Natural killer cell (primary cell): ENCODE measurements at regions not wholly inside any gene's neighbourhood (a gene's known extent, or its start where the extent isn't known, plus 50 kb on each side); places are given as distances from the start of the nearest gene placed in this dataset.

Experiments used
- ATAC-seq, 3 donors: fragments of 150-1000 bp in 2 of 3; fragments of 200-7000 bp in 1 of 3; cut with Tn5 transposase; 1 replicate in 1 of 3; 2 replicates in 2 of 3; pipeline ENCODE4 v1.10.0; 2021; ENCODE audit warnings: mild to moderate bottlenecking in 2 of 3, moderate library complexity in 2 of 3
- DNase-seq, 2 donors: peaks; one replicate each; pipeline versions ENCODE4 v3.0.0 to v3.0.0-alpha.2; 2013 to 2021; ENCODE audit warnings: mixed read lengths in 1 of 2
- H3K27ac ChIP-seq: one replicate; pipeline ENCODE4 v1.5.1; 2013; ENCODE audit warnings: mild to moderate bottlenecking, low read length
- H3K27me3 ChIP-seq: one replicate; pipeline ENCODE4 v1.6.1; 2013; ENCODE audit warnings: low read length; ENCODE audit not compliant: control insufficient read depth, insufficient read depth
- H3K36me3 ChIP-seq: one replicate; pipeline ENCODE4 v1.6.1; 2013; ENCODE audit warnings: low read length; ENCODE audit not compliant: control insufficient read depth, insufficient read depth
- H3K4me1 ChIP-seq: one replicate; pipeline ENCODE4 v1.6.1; 2013; ENCODE audit warnings: low read length; ENCODE audit not compliant: control insufficient read depth, insufficient read depth
- H3K4me3 ChIP-seq: one replicate; pipeline ENCODE4 v1.5.1; 2013; ENCODE audit warnings: low read length
- H3K9me3 ChIP-seq: one replicate; pipeline ENCODE4 v1.6.1; 2013; ENCODE audit warnings: low read length; ENCODE audit not compliant: control insufficient read depth, insufficient read depth
- H3K27ac Mint-ChIP-seq, 2 donors: one replicate each; pipeline ENCODE4 v1.8.0; 2022; ENCODE audit warnings: mild to moderate bottlenecking in 2 of 2, mixed read lengths in 2 of 2, moderate library complexity in 1 of 2
- H3K27me3 Mint-ChIP-seq, 2 donors: one replicate each; pipeline ENCODE4 v1.8.0; 2022; ENCODE audit warnings: low read depth in 2 of 2, mixed read lengths in 2 of 2
- H3K36me3 Mint-ChIP-seq: one replicate; pipeline ENCODE4 v1.8.0; 2022; ENCODE audit warnings: mixed read lengths
- H3K4me1 Mint-ChIP-seq, 2 donors: one replicate each; pipeline ENCODE4 v1.8.0; 2022; ENCODE audit warnings: mixed read lengths in 2 of 2
- H3K4me3 Mint-ChIP-seq: one replicate; pipeline ENCODE4 v1.8.0; 2022; ENCODE audit warnings: mild to moderate bottlenecking, moderate library complexity, mixed read lengths
- H3K9me3 Mint-ChIP-seq, 2 donors: one replicate each; pipeline ENCODE4 v1.8.0; 2022; ENCODE audit warnings: mixed read lengths in 2 of 2
- WGBS: methylation state at CpG from one replicate; pipeline ENCODE4 v1.1.7; 2013; ENCODE audit warnings: missing lambda C conversion rate; ENCODE audit not compliant: insufficient coverage; 5-methylcytosine and 5-hydroxymethylcytosine counted together
- intact Hi-C: fragments of 100-400 bp; cut with micrococcal nuclease; formaldehyde crosslinking; loops from one replicate; pipeline ENCODE4 v1.14.2; 2022
- TF ChIP-seq, protein P1 (sequence below): fragments of 200-600 bp; IDR thresholded peaks from one replicate; pipeline ENCODE4 v1.8.0; 2022; ENCODE audit warnings: antibody characterized with exemption

GRCh38 chr2:38433607-38433975 lies 56.5 kb upstream of the ATL2 start:
- Mint-ChIP-seq H3K9me3 (no peaks in the 10 kb centered on the region), H3K36me3 (no peaks in the 10 kb centered on the region), H3K27me3 (peaks cover 22 to 23% of the 10 kb centered on the region in 2 donors), H3K27ac (no peak overlapping the region), H3K4me3 (no peak overlapping the region), H3K4me1 (no peaks in the 10 kb centered on the region)
- TF ChIP-seq, protein P1, sequence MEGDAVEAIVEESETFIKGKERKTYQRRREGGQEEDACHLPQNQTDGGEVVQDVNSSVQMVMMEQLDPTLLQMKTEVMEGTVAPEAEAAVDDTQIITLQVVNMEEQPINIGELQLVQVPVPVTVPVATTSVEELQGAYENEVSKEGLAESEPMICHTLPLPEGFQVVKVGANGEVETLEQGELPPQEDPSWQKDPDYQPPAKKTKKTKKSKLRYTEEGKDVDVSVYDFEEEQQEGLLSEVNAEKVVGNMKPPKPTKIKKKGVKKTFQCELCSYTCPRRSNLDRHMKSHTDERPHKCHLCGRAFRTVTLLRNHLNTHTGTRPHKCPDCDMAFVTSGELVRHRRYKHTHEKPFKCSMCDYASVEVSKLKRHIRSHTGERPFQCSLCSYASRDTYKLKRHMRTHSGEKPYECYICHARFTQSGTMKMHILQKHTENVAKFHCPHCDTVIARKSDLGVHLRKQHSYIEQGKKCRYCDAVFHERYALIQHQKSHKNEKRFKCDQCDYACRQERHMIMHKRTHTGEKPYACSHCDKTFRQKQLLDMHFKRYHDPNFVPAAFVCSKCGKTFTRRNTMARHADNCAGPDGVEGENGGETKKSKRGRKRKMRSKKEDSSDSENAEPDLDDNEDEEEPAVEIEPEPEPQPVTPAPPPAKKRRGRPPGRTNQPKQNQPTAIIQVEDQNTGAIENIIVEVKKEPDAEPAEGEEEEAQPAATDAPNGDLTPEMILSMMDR = no peak
- WGBS = 85% methylated on average over 1 of the region's 1 CpG
- Histone ChIP-seq H3K27me3 (no peaks in the 10 kb centered on the region), H3K4me1 (no peaks in the 10 kb centered on the region), H3K4me3 (no peak overlapping the region), H3K36me3 (no peaks in the 10 kb centered on the region), H3K27ac (no peak overlapping the region), H3K9me3 (no peaks in the 10 kb centered on the region)
- DNase-seq (no peak), ATAC-seq (no peak)
- intact Hi-C loops = no loop called here

DNA sequence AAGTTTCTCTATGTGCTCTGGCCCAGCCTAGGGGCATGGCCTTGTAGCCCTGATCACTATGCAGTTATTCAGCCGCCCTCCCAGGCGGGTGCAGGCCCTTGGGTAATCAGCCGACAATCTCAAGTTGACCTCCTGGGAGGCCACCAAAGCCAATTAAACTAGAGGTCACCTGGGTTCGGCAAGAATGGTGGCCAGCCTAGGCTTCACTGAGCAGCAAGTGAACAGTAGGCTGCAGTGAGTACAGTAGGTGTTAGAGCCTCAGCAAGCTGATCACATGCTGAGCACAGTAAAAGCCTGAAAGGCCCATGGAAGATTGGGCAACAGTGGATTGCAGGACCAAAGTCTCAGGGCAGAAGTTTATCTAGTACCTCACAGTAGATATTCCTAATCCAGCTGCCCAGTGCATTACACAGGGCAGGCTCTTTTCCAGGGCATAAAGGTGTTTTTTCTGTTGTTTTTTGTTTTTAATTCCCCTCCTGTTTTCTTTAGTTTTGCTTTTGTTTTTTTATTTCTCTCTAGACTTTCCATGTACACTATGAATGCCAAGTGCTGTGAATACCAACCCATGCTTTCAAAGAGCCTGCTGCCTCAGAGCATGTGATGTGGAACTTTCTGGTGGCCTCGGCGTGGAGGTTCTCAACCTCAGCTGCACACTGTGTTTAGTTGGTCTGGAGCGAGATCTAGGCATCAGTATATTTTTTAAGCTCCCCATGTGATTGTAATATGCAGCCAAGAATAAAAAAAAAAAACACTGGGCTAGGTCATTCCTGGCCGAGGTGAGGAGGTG lies 55.9 kb upstream of the ATL2 start:
- Mint-ChIP-seq H3K4me1 (no peaks in the 10 kb centered on the region), H3K27me3 (peaks cover 18% of the 10 kb centered on the region in 2 donors), H3K36me3 (no peaks in the 10 kb centered on the region), H3K4me3 (no peak overlapping the region), H3K27ac (no peak overlapping the region), H3K9me3 (no peaks in the 10 kb centered on the region)
- TF ChIP-seq, protein P1 = no peak
- Histone ChIP-seq H3K27me3 (no peaks in the 10 kb centered on the region), H3K4me3 (no peak overlapping the region), H3K9me3 (no peaks in the 10 kb centered on the region), H3K4me1 (no peaks in the 10 kb centered on the region), H3K27ac (no peak overlapping the region), H3K36me3 (no peaks in the 10 kb centered on the region)
- no peak for DNase-seq
- 90% methylated on average over 8 of the region's 8 CpGs for WGBS
- no peak for ATAC-seq
- intact Hi-C loops = no loop called here

DNA sequence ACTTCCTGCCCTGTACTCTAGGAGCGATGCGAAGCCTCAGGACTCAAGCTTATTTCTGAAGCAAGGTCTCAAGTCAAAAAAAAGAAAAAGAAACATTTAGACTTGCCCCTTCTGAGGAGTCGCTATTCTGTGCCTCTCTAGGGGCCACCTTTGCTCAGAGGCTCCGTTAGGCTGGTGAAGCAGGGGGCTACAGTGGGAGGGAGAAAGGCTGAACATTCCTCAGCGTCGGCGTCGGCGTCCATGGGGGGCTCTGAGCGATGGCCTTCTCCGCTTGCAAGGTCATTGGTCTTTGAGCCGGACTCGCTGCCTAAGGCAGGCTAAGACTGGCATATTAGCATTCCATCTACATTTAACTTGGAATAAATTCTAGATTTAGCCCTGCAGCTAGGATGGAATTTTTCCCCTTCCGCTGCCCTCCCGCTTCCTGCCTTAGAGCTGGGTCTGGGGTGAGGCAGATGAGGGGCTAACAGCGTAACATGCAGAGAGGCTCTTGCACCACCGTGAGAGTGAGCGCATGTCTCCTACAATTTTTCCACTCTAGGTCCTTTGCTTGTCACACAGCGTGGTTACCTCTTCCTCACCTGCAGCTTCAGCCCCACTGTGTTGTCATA lies 53.6 kb upstream of the ATL2 start:
- no peaks in the 10 kb centered on the region for H3K9me3 Mint-ChIP-seq
- no peaks in the 10 kb centered on the region for H3K9me3 ChIP-seq
- no peak overlapping the region for H3K27ac Mint-ChIP-seq
- no peaks in the 10 kb centered on the region for H3K27me3 ChIP-seq
- TF ChIP-seq, protein P1 = no peak
- no peak for DNase-seq
- H3K27ac ChIP-seq = no peak overlapping the region
- no peaks in the 10 kb centered on the region for H3K4me1 ChIP-seq
- no peaks in the 10 kb centered on the region for H3K36me3 ChIP-seq
- no peak overlapping the region for H3K4me3 ChIP-seq
- intact Hi-C loops = no loop called here
- 82% methylated on average over 19 of the region's 19 CpGs for WGBS
- ATAC-seq = no peak
- H3K4me3 Mint-ChIP-seq = no peak overlapping the region
- no peaks in the 10 kb centered on the region for H3K4me1 Mint-ChIP-seq
- peaks cover 17 to 30% of the 10 kb centered on the region in 2 donors for H3K27me3 Mint-ChIP-seq
- no peaks in the 10 kb centered on the region for H3K36me3 Mint-ChIP-seq
